Activated CD4-positive, alpha-beta T cell treated with anti-CD3 and anti-CD28 coated beads for 4 hours (primary cell): ENCODE measurements at regions not wholly inside any gene's neighbourhood (a gene's known extent, or its start where the extent isn't known, plus 50 kb on each side); places are given as distances from the start of the nearest gene placed in this dataset.
A peak's percentile ranks its signal among the peaks of the same experiment; 100 is the strongest.
"Not testable (repeated sequence)": the region's sequence is repeated elsewhere in the genome, so short reads cannot be mapped to it uniquely, and the experiment has no call there.

Source experiments
- DNase-seq, 2 donors: peaks; one replicate each; pipeline ENCODE4 v3.0.0-alpha.2; 2020

GRCh38 chr9:34907044-34907443, 51.0 kb upstream of the PHF24 start:
- DNase-seq = no peak

GRCh38 chr9:34899535-34900158, 58.4 kb upstream of the PHF24 start:
- DNase-seq = peak; percentile 74 to 84

- DNase-seq = no peak
These were observed 59.2 kb upstream of the PHF24 start for GRCh38 chr9:34898846-34899245.

GRCh38 chr9:34896112-34896511, 62.0 kb upstream of the PHF24 start:
- no peak for DNase-seq

- DNase-seq = no peak
These were observed 65.2 kb upstream of the PHF24 start for GRCh38 chr9:34892886-34893285.

GRCh38 chr9:34891386-34891785, 66.7 kb upstream of the PHF24 start:
- DNase-seq = no peak

GRCh38 chr9:34887841-34888240, 70.2 kb upstream of the PHF24 start:
- DNase-seq = no peak

GRCh38 chr9:34884747-34885189, 73.3 kb upstream of the PHF24 start:
- DNase-seq = peak in 1 of 2 donors; percentile 3

GRCh38 chr9:34876096-34876495, 82.0 kb upstream of the PHF24 start:
- DNase-seq = no peak

GRCh38 chr9:34869390-34869789, 88.7 kb upstream of the PHF24 start:
- no peak for DNase-seq

- DNase-seq = no peak
These were observed 91.5 kb upstream of the PHF24 start for GRCh38 chr9:34866614-34867013.

- no peak for DNase-seq
These were observed 94.7 kb upstream of the PHF24 start for GRCh38 chr9:34863426-34863825.

GRCh38 chr9:34862836-34863235, 95.2 kb upstream of the PHF24 start:
- DNase-seq = no peak

- no peak for DNase-seq
These were observed 96.0 kb upstream of the PHF24 start for GRCh38 chr9:34862043-34862442.

- DNase-seq = not testable (repeated sequence)
These were observed 103.1 kb upstream of the PHF24 start for GRCh38 chr9:34855016-34855415.

- no peak for DNase-seq
These were observed 120.1 kb upstream of the CCL21 start for GRCh38 chr9:34830068-34830467.

GRCh38 chr9:34826999-34827538, 117.1 kb upstream of the CCL21 start:
- no peak for DNase-seq

- no peak for DNase-seq
These were observed 115.8 kb upstream of the CCL21 start for GRCh38 chr9:34825775-34826174.

GRCh38 chr9:34823778-34824177, 113.8 kb upstream of the CCL21 start:
- DNase-seq = no peak

GRCh38 chr9:34810187-34810524, 100.2 kb upstream of the CCL21 start:
- DNase-seq = no peak

- no peak for DNase-seq
These were observed 99.7 kb upstream of the CCL21 start for GRCh38 chr9:34809504-34810186.

GRCh38 chr9:34802916-34803315, 93.0 kb upstream of the CCL21 start:
- no peak for DNase-seq

- DNase-seq = no peak
These were observed 87.4 kb upstream of the CCL21 start for GRCh38 chr9:34797367-34797766.

- DNase-seq = no peak
These were observed 87.0 kb upstream of the CCL21 start for GRCh38 chr9:34796924-34797323.

GRCh38 chr9:34793428-34793827, 83.5 kb upstream of the CCL21 start:
- no peak for DNase-seq
